ENCODE measurements at regions not wholly inside any gene's neighbourhood (a gene's known extent, or its start where the extent isn't known, plus 50 kb on each side); places are given as distances from the start of the nearest gene placed in this dataset.
"Not testable (repeated sequence)": the region's sequence is repeated elsewhere in the genome, so short reads cannot be mapped to it uniquely, and the experiment has no call there.

DNA sequence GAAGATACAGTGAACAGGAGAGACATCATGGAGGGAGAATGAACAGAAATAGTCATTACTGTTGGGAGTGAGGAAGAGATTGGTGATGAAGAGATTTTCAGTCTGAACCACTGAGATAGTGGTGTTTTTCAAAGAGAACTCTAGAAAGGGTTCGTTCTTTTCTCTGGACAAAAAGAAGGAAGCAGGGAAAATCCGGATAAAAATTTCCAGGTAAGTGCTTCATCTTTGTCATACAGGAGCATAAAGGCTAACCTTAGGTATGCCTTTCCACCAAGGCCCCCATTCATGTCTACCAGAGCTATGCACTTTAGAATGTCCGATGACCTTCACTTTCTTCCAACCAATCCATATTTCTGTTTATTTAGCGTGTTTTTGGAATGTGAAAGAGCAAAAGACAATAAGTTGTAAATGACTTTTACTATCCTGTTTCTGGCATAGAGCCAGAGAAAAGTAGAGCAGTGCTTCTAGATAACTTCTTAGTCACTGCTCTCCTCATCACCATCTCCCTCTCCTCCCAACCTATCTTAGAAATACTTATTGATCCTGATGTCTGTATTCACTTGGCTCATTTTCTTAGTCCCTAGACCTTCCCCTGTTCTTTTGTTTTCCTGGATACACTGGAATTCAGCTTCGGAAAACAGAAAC, 116.5 kb downstream of the TTC6 start:
- no peak for TF ChIP-seq CTCF (IDR thresholded peaks at IDR 0.05; ENCODE audit: borderline replicate concordance, insufficient read depth, low read depth, low read length)
- H3K4me3 ChIP-seq (ENCODE audit: low read depth, low read length) = no peak overlapping the region

DNA sequence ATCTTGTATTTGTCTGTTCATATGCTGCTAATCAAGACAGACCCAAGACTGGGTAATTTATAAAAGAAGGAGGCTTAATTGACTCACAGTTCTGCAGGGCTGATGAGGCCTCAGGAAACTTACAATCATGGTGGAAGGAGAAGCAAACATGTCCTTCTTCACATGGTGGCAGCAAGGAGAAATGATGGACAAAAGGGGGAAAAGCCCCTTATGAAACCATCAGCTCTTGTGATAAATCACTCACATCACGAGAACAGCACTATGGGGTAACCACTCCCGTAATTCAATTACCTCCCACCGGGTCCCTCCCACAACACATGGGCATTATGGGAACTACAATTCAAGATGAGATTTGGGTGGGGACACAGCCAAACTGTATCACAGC, 117.0 kb downstream of the TTC6 start:
- H3K4me3 ChIP-seq (ENCODE audit: low read depth, low read length) = not testable (repeated sequence)

DNA sequence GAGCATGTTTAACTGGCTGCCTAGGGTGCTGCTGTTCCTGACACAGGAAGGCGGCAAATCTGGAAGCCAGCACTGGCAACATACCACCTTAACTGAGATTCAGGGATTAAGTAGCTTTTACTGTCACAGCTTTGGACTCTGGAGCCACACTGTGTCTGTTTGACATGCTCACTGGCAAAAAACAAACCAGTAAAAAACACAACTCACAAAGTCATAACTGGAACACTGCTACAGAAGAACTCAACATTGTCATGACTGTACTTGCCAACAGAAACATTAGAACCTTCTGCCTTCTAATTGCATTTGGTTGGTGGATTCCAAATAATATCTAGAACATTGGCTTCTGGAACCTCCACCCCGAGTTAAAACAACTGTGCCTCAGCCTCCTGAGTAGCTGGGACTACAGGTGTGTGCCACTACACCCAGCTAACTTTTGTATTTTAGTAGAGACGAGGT, 117.6 kb downstream of the TTC6 start:
- TF ChIP-seq CTCF (IDR thresholded peaks at IDR 0.05; ENCODE audit: borderline replicate concordance, insufficient read depth, low read depth, low read length) = no peak
- no peak overlapping the region for H3K4me3 ChIP-seq (ENCODE audit: low read depth, low read length)

DNA sequence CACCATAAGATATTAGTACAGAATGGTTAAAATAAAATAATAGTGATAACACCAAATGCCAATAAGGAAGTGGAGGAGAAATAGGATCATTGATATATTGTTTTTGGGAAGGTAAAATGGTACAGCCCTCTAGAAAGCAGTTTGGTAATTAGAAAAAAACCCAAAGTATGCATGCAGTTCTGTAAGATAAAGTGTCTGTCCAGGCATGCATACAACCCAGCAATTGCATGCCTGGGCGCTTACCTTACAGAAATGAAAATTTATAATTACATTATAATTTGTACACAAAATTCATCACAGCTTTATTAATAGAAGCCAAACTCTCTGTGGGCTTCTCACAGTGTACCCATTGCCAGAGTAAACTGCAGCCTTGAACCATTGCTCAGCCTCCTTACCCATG, 124.7 kb downstream of the TTC6 start:
- no peak overlapping the region for H3K4me3 ChIP-seq (ENCODE audit: low read depth, low read length)
- TF ChIP-seq CTCF (IDR thresholded peaks at IDR 0.05; ENCODE audit: borderline replicate concordance, insufficient read depth, low read depth, low read length) = no peak

DNA sequence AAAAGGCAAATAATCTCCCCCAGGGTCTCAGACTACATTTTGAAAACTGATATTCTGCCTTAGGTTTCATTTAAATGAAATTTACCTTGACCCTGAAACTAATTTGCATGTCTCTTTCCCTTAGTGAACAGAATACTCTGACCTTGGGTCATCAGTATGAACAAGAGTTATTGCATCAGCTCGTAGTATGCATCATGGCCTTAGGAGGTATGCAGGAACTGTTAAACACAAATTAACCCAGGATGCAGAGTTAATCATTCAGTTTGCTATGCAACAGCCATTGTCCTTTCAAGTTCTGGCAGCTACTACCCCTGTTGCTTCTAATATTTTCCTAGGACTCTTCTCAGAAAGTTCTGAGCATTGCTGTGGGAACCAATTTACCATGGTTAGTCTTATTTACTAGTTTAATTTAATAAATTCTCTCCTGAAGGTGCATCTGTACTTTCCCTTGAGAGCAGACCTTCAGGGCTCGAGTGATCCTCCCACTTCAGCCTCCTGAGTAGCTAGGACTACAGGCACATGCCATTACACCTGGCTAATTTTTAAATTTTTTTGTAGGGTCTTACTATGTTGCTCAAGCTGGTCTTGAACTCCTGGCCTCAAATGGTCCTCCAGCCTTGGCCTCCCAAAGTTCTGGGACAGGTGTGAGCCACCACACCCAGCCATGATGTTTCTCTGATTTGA, 126.7 kb downstream of the TTC6 start:
- TF ChIP-seq CTCF (IDR thresholded peaks at IDR 0.05; ENCODE audit: borderline replicate concordance, insufficient read depth, low read depth, low read length) = no peak
- H3K4me3 ChIP-seq (ENCODE audit: low read depth, low read length) = no peak overlapping the region

GRCh38 chr14:37723515-37723914, 128.1 kb downstream of the TTC6 start:
- TF ChIP-seq CTCF (IDR thresholded peaks at IDR 0.05; ENCODE audit: borderline replicate concordance, insufficient read depth, low read depth, low read length) = no peak
- H3K4me3 ChIP-seq (ENCODE audit: low read depth, low read length) = no peak overlapping the region

GRCh38 chr14:37726708-37727107, 131.3 kb downstream of the TTC6 start:
- TF ChIP-seq CTCF (IDR thresholded peaks at IDR 0.05; ENCODE audit: borderline replicate concordance, insufficient read depth, low read depth, low read length) = no peak

More at GRCh38 chr14:37726708-37727107, 131.3 kb downstream of the TTC6 start:
- no peak overlapping the region for H3K4me3 ChIP-seq (ENCODE audit: low read depth, low read length)

Data from GM12875 (cell line).